Posterior vena cava (tissue), 2 donors: ENCODE measurements at regions not wholly inside any gene's neighbourhood (a gene's known extent, or its start where the extent isn't known, plus 50 kb on each side); places are given as distances from the start of the nearest gene placed in this dataset.
"Not testable (repeated sequence)": the region's sequence is repeated elsewhere in the genome, so short reads cannot be mapped to it uniquely, and the experiment has no call there.

Experiments
- DNase-seq: peaks from one replicate; pipeline ENCODE4 v3.0.0-alpha.2; 2020; ENCODE audit warnings: low spot score
- intact Hi-C, 2 donors: fragments of 100-400 bp; cut with DNase I; formaldehyde crosslinking; loops; one replicate each; pipeline versions ENCODE4 v1.14.1 to v1.14.2; 2022 to 2023
- donor health status: DM: yes; HTN: yes; CAD: no.
- donor health status: DM: yes; HTN: yes; CAD: no.

DNA sequence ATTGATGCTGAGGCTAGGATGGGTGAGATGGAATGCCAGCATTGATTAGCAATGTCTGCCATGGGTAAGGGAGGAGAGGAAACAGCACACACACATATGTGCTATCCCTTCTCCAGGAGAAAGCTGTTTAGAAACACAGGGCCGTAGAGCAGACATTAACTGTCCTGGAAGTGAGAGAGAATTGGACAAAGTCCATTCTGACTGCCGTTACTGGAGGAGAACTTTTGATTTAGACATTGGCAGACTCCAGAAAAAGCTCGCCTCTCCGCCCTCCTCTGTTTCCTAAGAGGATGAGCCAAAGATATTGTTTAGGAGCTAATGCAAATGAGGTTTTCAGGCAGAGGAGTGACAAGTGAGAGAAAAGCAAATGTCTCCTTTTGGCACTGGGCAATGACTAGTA, 237.0 kb downstream of the HAPSTR1 start:
- intact Hi-C loops, result loop anchor here in 1 of 2 donors (5.0 kb wide), 1 partner anchor 1021 kb away; no protein-coding TSS in a partner anchor
- no peak for DNase-seq

DNA sequence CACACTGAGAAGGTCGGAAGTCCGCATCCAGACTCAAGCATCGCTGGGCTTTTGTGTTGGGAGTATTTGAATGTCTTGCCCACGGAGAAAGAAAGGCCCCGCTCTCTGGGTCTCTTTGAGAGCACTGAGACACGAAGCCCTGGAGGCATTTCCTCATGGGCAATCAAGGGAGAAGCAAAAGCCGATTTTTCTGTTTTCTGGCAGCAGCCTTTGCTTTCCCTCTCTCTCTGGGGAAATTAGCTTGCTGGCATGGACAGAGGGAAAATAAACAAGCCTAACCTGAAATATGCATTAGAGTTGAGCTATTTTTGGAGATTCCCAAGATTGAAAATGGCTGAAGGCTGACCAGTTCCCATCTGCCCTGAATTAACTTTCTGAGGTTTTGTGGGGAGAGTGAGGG, 238.7 kb downstream of the HAPSTR1 start:
- intact Hi-C loops, result no loop called here
- no peak for DNase-seq

GRCh38 chr16:9331503-9331902, 240.1 kb downstream of the HAPSTR1 start:
- DNase-seq, result no peak
- intact Hi-C loops, result no loop called here

GRCh38 chr16:9332574-9333148, 241.2 kb downstream of the HAPSTR1 start:
- intact Hi-C loops, result no loop called here
- no peak for DNase-seq

- intact Hi-C loops, result no loop called here
These were observed 242.0 kb downstream of the HAPSTR1 start for GRCh38 chr16:9333469-9333868.

GRCh38 chr16:9334103-9334502, 242.7 kb downstream of the HAPSTR1 start:
- intact Hi-C loops, result no loop called here
- no peak for DNase-seq

More at GRCh38 chr16:9333469-9333868, 242.0 kb downstream of the HAPSTR1 start:
- no peak for DNase-seq

GRCh38 chr16:9337308-9338032, 246.0 kb downstream of the HAPSTR1 start:
- intact Hi-C loops, result no loop called here
- DNase-seq, result no peak

DNA sequence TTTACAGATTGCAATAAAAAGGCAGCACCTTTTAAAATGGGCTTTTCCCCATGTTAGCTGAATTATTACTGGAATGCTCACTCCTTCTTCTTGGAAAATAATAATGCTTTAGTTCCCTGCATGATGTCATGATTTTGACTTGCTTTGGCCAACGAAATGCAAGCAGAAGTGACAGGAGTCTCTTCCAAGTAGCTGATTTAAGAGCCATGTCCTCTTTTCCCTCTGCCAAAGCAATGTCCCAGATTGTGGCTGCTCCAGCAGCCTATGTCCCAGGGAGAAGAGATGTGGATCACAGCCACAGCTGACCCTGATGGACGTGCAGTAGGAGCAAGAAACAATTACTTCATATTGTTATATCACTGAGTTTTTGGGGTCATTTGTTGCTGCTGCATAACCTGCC, 246.6 kb downstream of the HAPSTR1 start:
- DNase-seq, result no peak
- intact Hi-C loops, result no loop called here

- DNase-seq, result no peak
- intact Hi-C loops, result no loop called here
These were observed 247.1 kb downstream of the HAPSTR1 start for GRCh38 chr16:9338510-9338909.

GRCh38 chr16:9340526-9341256, 249.2 kb downstream of the HAPSTR1 start:
- intact Hi-C loops, result no loop called here
- no peak for DNase-seq

- DNase-seq, result no peak
- intact Hi-C loops, result no loop called here
These were observed 251.8 kb downstream of the HAPSTR1 start for GRCh38 chr16:9343276-9343675.

DNA sequence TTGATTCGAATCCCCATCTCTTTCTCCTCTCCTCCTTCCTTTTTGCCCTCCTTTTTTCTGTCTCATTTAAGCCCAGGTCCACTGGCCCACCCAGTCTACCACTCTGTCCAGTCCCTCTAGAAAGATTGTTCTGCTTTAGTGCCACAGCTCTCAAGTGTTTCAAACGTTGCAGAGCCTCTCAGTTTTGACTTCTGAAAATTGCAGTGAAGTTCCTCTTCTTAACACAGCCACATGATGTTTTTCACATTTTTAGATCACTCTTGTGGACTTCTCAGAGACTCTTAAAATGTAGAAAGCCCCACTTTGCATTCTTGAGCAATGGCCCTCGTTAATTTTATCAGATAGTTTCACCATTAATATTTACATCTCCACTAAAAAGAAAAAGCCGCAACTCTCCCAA, 253.1 kb downstream of the HAPSTR1 start:
- DNase-seq, result no peak
- intact Hi-C loops, result no loop called here

GRCh38 chr16:9345046-9345445, 253.6 kb downstream of the HAPSTR1 start:
- no peak for DNase-seq
- intact Hi-C loops, result no loop called here

DNA sequence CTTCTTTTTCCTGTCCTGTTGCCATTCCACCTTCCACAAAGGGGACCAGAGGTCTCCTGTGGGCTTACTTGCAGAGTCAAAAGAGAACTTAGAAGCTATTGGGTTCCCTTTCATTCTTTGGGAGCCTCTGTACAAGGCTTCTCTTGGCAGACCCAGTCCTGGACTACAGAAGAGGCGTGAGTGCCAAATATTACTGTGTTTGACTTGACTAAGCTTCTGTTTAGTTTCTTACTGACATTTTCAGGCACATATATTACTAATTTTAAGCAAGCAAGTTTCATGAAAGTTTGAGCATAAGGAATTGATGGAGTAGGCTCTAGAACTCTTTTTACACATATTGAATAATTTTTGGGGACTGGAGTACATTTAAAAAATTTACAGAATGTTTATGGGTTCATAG, 254.4 kb downstream of the HAPSTR1 start:
- intact Hi-C loops, result no loop called here
- DNase-seq, result no peak

- intact Hi-C loops, result no loop called here
- DNase-seq, result no peak
These were observed 257.5 kb downstream of the HAPSTR1 start for GRCh38 chr16:9348912-9349311.

GRCh38 chr16:9349373-9349960, 258.0 kb downstream of the HAPSTR1 start:
- intact Hi-C loops, result not testable (repeated sequence)

GRCh38 chr16:9350119-9350799, 258.8 kb downstream of the HAPSTR1 start:
- DNase-seq, intact Hi-C loops: not testable (repeated sequence)

More at GRCh38 chr16:9349373-9349960, 258.0 kb downstream of the HAPSTR1 start:
- not testable (repeated sequence) for DNase-seq

- intact Hi-C loops, result no loop called here
- DNase-seq, result no peak
These were observed 260.0 kb downstream of the HAPSTR1 start for GRCh38 chr16:9351440-9351839.

DNA sequence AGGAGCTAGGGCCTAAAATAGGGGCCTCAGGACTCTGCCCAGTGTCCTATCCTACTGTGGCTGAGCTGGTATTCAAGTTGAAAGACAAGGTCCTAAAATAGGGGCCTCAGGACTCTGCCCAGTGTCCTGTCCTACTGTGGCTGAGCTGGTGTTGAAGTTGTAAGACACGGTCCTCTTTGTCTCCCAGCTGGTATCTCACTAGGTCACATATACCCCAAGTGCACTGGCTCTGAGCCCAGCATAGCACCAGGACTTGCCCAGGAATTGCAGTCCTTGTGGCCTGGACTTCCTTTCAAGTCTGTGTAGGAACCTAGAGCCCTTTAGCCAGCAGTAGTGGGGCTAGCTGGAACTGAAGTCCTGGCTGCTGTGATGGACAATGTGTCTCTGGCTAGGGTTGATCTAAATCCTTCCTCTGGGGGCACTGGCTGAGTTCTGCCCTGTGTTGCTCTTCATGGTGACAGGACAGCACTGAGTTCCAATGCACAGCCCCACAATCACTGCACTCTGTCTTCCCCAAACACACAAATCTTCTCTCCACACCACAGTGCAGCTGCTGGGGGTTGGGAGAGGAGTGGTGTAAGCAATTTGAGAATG, 260.5 kb downstream of the HAPSTR1 start:
- intact Hi-C loops, result no loop called here
- no peak for DNase-seq
